IMR-90 (cell line): ENCODE measurements at regions not wholly inside any gene's neighbourhood (a gene's known extent, or its start where the extent isn't known, plus 50 kb on each side); places are given as distances from the start of the nearest gene placed in this dataset.

ENCODE experiments used
- ATAC-seq: fragments of 200-7000 bp; cut with Tn5 transposase; 2 replicates; pipeline ENCODE4 v1.9.1; 2020; ENCODE audit warnings: low read depth, mild to moderate bottlenecking, moderate library complexity
- BruUV-seq: library from RNA; stranded (reverse); fragments of 400-500 nt; replicated peaks from 2 replicates; lab custom pipeline; 2021; lab: Mats Ljungman, UMichigan
- CTCF ChIA-PET: fragments of 300-600 bp; formaldehyde crosslinking; extraction: SDS; loops from one replicate; lab custom pipeline; 2021; ENCODE audit warnings: antibody characterized with exemption; lab: Yijun Ruan, JAX
- POLR2A ChIA-PET: fragments of 300-600 bp; sonication (Branson Sonifier 250); formaldehyde crosslinking; loops from one replicate; lab custom pipeline; 2022; ENCODE audit warnings: antibody characterized with exemption; ENCODE audit not compliant: unreplicated experiment; lab: Charles Lee
- DNase-seq: peaks from one replicate; pipeline ENCODE4 v3.0.0; 2013
- H2AFZ ChIP-seq: replicated peaks from 2 replicates; pipeline ENCODE3; 2013; ENCODE audit warnings: low read length, mild to moderate bottlenecking; ENCODE audit not compliant: poor library complexity
- H2AK5ac ChIP-seq: 2 replicates; pipeline ENCODE4 v1.6.1; 2013; ENCODE audit warnings: low read depth, low read length, inconsistent platforms
- H2AK9ac ChIP-seq: replicated peaks from 2 replicates; pipeline ENCODE3; 2013; ENCODE audit warnings: mild to moderate bottlenecking, low read depth, low read length, moderate library complexity; ENCODE audit not compliant: poor library complexity
- H2BK120ac ChIP-seq: 2 replicates; pipeline ENCODE4 v1.6.1; 2013; ENCODE audit warnings: low read depth, low read length, inconsistent platforms
- H2BK15ac ChIP-seq: 3 replicates; pipeline ENCODE4 v1.6.1; 2013; ENCODE audit warnings: low read depth, low read length, inconsistent platforms
- H2BK20ac ChIP-seq: 2 replicates; pipeline ENCODE4 v1.6.1; 2013; ENCODE audit warnings: low read depth, mild to moderate bottlenecking, inconsistent platforms, low read length, moderate library complexity
- H2BK5ac ChIP-seq: 2 replicates; pipeline ENCODE4 v1.6.1; 2013; ENCODE audit warnings: mild to moderate bottlenecking, low read depth, low read length, inconsistent platforms; ENCODE audit not compliant: poor library complexity, severe bottlenecking
- H3K14ac ChIP-seq: replicated peaks from 2 replicates; pipeline ENCODE4 v1.6.1; 2013; ENCODE audit warnings: low read depth, low read length, inconsistent platforms
- H3K18ac ChIP-seq: 2 replicates; pipeline ENCODE4 v1.6.1; 2013; ENCODE audit warnings: low read depth, low read length, control low read depth
- H3K23ac ChIP-seq: 2 replicates; pipeline ENCODE4 v1.6.1; 2013; ENCODE audit warnings: low read depth, low read length, inconsistent platforms
- H3K27ac ChIP-seq: 2 replicates; pipeline ENCODE4 v1.5.1; 2013; ENCODE audit warnings: mild to moderate bottlenecking, control low read depth, low read length; ENCODE audit not compliant: insufficient read depth
- H3K27me3 ChIP-seq: 2 replicates; pipeline ENCODE4 v1.6.1; 2013; ENCODE audit warnings: low read length; ENCODE audit not compliant: control insufficient read depth, insufficient read depth
- H3K36me3 ChIP-seq: 2 replicates; pipeline ENCODE4 v1.6.1; 2013; ENCODE audit warnings: low read length, mixed read lengths; ENCODE audit not compliant: control insufficient read depth, insufficient read depth
- H3K4ac ChIP-seq: 2 replicates; pipeline ENCODE4 v1.6.1; 2013; ENCODE audit warnings: low read depth, low read length, inconsistent platforms
- H3K4me1 ChIP-seq: 2 replicates; pipeline ENCODE4 v1.6.1; 2013; ENCODE audit warnings: low read length, mixed read lengths; ENCODE audit not compliant: control insufficient read depth, insufficient read depth
- H3K4me2 ChIP-seq: 2 replicates; pipeline ENCODE4 v1.6.1; 2013; ENCODE audit warnings: low read depth, mild to moderate bottlenecking, control low read depth, low read length, moderate library complexity
- H3K4me3 ChIP-seq: 2 replicates; pipeline ENCODE4 v1.5.1; 2013; ENCODE audit warnings: low read depth, mild to moderate bottlenecking, control low read depth, low read length, moderate library complexity; ENCODE audit not compliant: insufficient read depth
- H3K56ac ChIP-seq: 2 replicates; pipeline ENCODE4 v1.6.1; 2013; ENCODE audit warnings: low read length, inconsistent platforms; ENCODE audit not compliant: insufficient read depth; ENCODE audit errors: extremely low read depth
- H3K79me1 ChIP-seq, 2 experiments: 2 replicates each; pipeline ENCODE4 v1.6.1; 2013; ENCODE audit warnings: low read length in 2 of 2, inconsistent platforms in 1 of 2, low read depth in 1 of 2
- H3K9ac ChIP-seq: 2 replicates; pipeline ENCODE4 v1.6.1; 2013; ENCODE audit warnings: low read depth, low read length, control low read depth
- H3K9me1 ChIP-seq: 2 replicates; pipeline ENCODE4 v1.6.1; 2013; ENCODE audit warnings: low read length, inconsistent platforms; ENCODE audit not compliant: insufficient read depth
- H3K9me3 ChIP-seq: 2 replicates; pipeline ENCODE4 v1.6.1; 2013; ENCODE audit warnings: low read length; ENCODE audit not compliant: control insufficient read depth, insufficient read depth
- H4K20me1 ChIP-seq: 2 replicates; pipeline ENCODE4 v1.6.1; 2013; ENCODE audit warnings: low read length, inconsistent platforms; ENCODE audit not compliant: insufficient read depth
- H4K5ac ChIP-seq: 2 replicates; pipeline ENCODE4 v1.6.1; 2013; ENCODE audit warnings: mild to moderate bottlenecking, low read depth, low read length, control low read depth
- H4K8ac ChIP-seq, 2 experiments: 2 replicates each; pipeline ENCODE4 v1.6.1; 2013; ENCODE audit warnings: low read depth in 2 of 2, low read length in 2 of 2, control low read depth in 1 of 2, inconsistent platforms in 1 of 2
- H4K91ac ChIP-seq: 2 replicates; pipeline ENCODE4 v1.6.1; 2013; ENCODE audit warnings: low read depth, low read length, inconsistent platforms; ENCODE audit not compliant: insufficient read depth
- BHLHE40 ChIP-seq: fragments of 150-350 bp; IDR thresholded peaks from 2 replicates; pipeline ENCODE4 v1.6.1; 2016; ENCODE audit warnings: mild to moderate bottlenecking, low read depth, low read length
- CEBPB ChIP-seq: IDR thresholded peaks from 2 replicates; pipeline ENCODE4 v1.6.1; 2012; ENCODE audit warnings: low read depth, low read length, improper control_type of control experiment
- CHD1 ChIP-seq: IDR thresholded peaks from 2 replicates; pipeline ENCODE4 v1.6.1; 2012; ENCODE audit warnings: low read depth, low read length, improper control_type of control experiment
- FOS ChIP-seq: fragments of 150-350 bp; IDR thresholded peaks from 2 replicates; pipeline ENCODE4 v1.6.1; 2016; ENCODE audit warnings: low read depth, low read length
- MAFK ChIP-seq: IDR thresholded peaks from 2 replicates; pipeline ENCODE4 v1.6.1; 2012; ENCODE audit warnings: low read depth, low read length, improper control_type of control experiment
- MAZ ChIP-seq: IDR thresholded peaks from 2 replicates; pipeline ENCODE4 v1.6.1; 2012; ENCODE audit warnings: low read depth, mild to moderate bottlenecking, low read length, improper control_type of control experiment, moderate library complexity, borderline replicate concordance
- MXI1 ChIP-seq: IDR thresholded peaks from 2 replicates; pipeline ENCODE4 v1.6.1; 2012; ENCODE audit warnings: low read depth, mild to moderate bottlenecking, low read length, moderate library complexity, borderline replicate concordance
- NFE2L2 ChIP-seq: fragments of 150-350 bp; IDR thresholded peaks from 2 replicates; pipeline ENCODE4 v1.6.1; 2016; ENCODE audit warnings: low read depth, mild to moderate bottlenecking, low read length
- POLR2A ChIP-seq: IDR thresholded peaks from 2 replicates; pipeline ENCODE4 v1.6.1; 2012; ENCODE audit warnings: mild to moderate bottlenecking, low read depth, low read length
- RAD21 ChIP-seq: IDR thresholded peaks from 2 replicates; pipeline ENCODE4 v1.6.1; 2012; ENCODE audit warnings: low read length, improper control_type of control experiment
- RCOR1 ChIP-seq: IDR thresholded peaks from 2 replicates; pipeline ENCODE4 v1.6.1; 2012; ENCODE audit warnings: mild to moderate bottlenecking, low read length, improper control_type of control experiment; ENCODE audit not compliant: insufficient replicate concordance
- RFX5 ChIP-seq: IDR thresholded peaks from 2 replicates; pipeline ENCODE4 v1.8.0; 2012; ENCODE audit warnings: low read depth, mild to moderate bottlenecking, low read length, moderate library complexity
- SMC3 ChIP-seq: fragments of 150-350 bp; IDR thresholded peaks from 2 replicates; pipeline ENCODE4 v1.6.1; 2016; ENCODE audit warnings: low read depth, mild to moderate bottlenecking, antibody characterized with exemption, low read length, moderate library complexity
- WGBS, 2 experiments: methylation state at CpG; one replicate each; pipeline versions ENCODE4 v1.1.5 to v1.1.7; 2013; ENCODE audit warnings: missing lambda C conversion rate in 2 of 2; ENCODE audit not compliant: insufficient read length in 1 of 2; ENCODE audit errors: extremely low coverage in 2 of 2; 5-methylcytosine and 5-hydroxymethylcytosine counted together
- dilution Hi-C: fragments of 300-500 bp; cut with HindIII; formaldehyde crosslinking; loops from one replicate; pipeline ENCODE4 v1.14.3; 2018; ENCODE audit warnings: low sequenced_read_pairs; ENCODE audit not compliant: unreplicated experiment
- in situ Hi-C: fragments of 300-500 bp; cut with MboI; formaldehyde crosslinking; loops from 3 replicates; pipeline ENCODE4 v1.14.3; 2019; ENCODE audit warnings: low sequenced_read_pairs, inconsistent platforms, mixed read lengths
- intact Hi-C: fragments of 100-400 bp; cut with micrococcal nuclease; formaldehyde crosslinking; loops from 2 replicates; pipeline ENCODE4 v1.10.0; 2022
- TF ChIP-seq, protein P1 (sequence below): conservative IDR thresholded peaks from 2 replicates; pipeline ENCODE4 v1.5.1; 2012; ENCODE audit warnings: mild to moderate bottlenecking, low read depth, low read length, improper control_type of control experiment
- TF ChIP-seq, protein P2 (sequence below): fragments of 150-350 bp; IDR thresholded peaks from 2 replicates; pipeline ENCODE4 v1.6.1; 2017; ENCODE audit warnings: mild to moderate bottlenecking, antibody characterized with exemption, low read length, low read depth
- TF ChIP-seq, protein P3 (sequence below): fragments of 150-350 bp; IDR thresholded peaks from 2 replicates; pipeline ENCODE4 v1.6.1; 2016; ENCODE audit warnings: low read depth, mild to moderate bottlenecking, low read length, moderate library complexity, borderline replicate concordance

DNA sequence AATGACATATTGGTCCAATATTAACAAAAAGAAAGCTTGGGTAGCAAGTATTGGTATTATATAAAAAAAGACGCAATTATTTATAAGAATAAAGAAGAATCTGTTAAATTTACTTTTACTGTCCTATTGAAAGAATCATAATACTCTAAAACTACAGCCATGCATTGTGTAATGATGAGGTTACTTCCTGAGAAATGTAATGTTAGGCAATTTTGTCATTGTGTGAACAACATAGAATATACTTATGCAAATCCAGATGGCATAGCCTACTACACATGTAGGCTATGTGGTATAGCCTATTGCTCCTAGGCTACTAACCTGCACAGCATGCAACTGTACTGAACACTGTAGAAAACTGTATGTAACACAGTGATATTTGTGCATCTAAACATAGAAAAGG lies 121.2 kb upstream of the PTGFR start:
- TF ChIP-seq RAD21 (no peak), MAFK (no peak), FOS (no peak), NFE2L2 (no peak), CEBPB (no peak), RCOR1 (no peak), SMC3 (no peak), CHD1 (no peak), RFX5 (no peak), MAZ (no peak), MXI1 (no peak), BHLHE40 (no peak), POLR2A (no peak)
- TF ChIP-seq, protein P1, sequence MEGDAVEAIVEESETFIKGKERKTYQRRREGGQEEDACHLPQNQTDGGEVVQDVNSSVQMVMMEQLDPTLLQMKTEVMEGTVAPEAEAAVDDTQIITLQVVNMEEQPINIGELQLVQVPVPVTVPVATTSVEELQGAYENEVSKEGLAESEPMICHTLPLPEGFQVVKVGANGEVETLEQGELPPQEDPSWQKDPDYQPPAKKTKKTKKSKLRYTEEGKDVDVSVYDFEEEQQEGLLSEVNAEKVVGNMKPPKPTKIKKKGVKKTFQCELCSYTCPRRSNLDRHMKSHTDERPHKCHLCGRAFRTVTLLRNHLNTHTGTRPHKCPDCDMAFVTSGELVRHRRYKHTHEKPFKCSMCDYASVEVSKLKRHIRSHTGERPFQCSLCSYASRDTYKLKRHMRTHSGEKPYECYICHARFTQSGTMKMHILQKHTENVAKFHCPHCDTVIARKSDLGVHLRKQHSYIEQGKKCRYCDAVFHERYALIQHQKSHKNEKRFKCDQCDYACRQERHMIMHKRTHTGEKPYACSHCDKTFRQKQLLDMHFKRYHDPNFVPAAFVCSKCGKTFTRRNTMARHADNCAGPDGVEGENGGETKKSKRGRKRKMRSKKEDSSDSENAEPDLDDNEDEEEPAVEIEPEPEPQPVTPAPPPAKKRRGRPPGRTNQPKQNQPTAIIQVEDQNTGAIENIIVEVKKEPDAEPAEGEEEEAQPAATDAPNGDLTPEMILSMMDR: no peak
- TF ChIP-seq, protein P2, sequence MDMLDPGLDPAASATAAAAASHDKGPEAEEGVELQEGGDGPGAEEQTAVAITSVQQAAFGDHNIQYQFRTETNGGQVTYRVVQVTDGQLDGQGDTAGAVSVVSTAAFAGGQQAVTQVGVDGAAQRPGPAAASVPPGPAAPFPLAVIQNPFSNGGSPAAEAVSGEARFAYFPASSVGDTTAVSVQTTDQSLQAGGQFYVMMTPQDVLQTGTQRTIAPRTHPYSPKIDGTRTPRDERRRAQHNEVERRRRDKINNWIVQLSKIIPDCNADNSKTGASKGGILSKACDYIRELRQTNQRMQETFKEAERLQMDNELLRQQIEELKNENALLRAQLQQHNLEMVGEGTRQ: no peak
- TF ChIP-seq, protein P3, sequence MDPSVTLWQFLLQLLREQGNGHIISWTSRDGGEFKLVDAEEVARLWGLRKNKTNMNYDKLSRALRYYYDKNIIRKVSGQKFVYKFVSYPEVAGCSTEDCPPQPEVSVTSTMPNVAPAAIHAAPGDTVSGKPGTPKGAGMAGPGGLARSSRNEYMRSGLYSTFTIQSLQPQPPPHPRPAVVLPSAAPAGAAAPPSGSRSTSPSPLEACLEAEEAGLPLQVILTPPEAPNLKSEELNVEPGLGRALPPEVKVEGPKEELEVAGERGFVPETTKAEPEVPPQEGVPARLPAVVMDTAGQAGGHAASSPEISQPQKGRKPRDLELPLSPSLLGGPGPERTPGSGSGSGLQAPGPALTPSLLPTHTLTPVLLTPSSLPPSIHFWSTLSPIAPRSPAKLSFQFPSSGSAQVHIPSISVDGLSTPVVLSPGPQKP: no peak
- BruUV-seq: no TSS peak
- no peak overlapping the region for H3K4me3 ChIP-seq
- H3K23ac ChIP-seq: no peak overlapping the region
- H3K79me1 ChIP-seq: no peaks in the 10 kb centered on the region
- no peak overlapping the region for H3K14ac ChIP-seq
- no peak overlapping the region for H2AK9ac ChIP-seq
- H2BK5ac ChIP-seq: no peak overlapping the region
- H2BK15ac ChIP-seq: no peak overlapping the region
- no peak overlapping the region for H3K4me2 ChIP-seq
- no peak overlapping the region for H4K91ac ChIP-seq
- DNase-seq (peak; percentile 24), ATAC-seq (no peak)
- H4K20me1 ChIP-seq: no peaks in the 10 kb centered on the region
- ChIA-PET POLR2A (no interaction called here), CTCF (interaction anchor here (0.6 kb wide), 1 partner anchor 529 kb away, joined by 3 read pairs; no protein-coding TSS in a partner anchor)
- in situ Hi-C loops: no loop called here
- intact Hi-C loops: no loop called here
- H2AFZ ChIP-seq: no peak overlapping the region
- H4K8ac ChIP-seq: no peak overlapping the region
- no peaks in the 10 kb centered on the region for H3K9me3 ChIP-seq
- H2BK120ac ChIP-seq: no peak overlapping the region
- no peak overlapping the region for H2BK20ac ChIP-seq
- no peak overlapping the region for H3K56ac ChIP-seq
- H3K9ac ChIP-seq: no peak overlapping the region
- no peaks in the 10 kb centered on the region for H3K27me3 ChIP-seq
- H3K36me3 ChIP-seq: no peaks in the 10 kb centered on the region
- H3K27ac ChIP-seq: no peak overlapping the region
- H3K9me1 ChIP-seq: no peaks in the 10 kb centered on the region; the same call in none of the 2 replicates
- H2AK5ac ChIP-seq: no peak overlapping the region
- no CpG with 5 or more reads among the region's 1 CpG for WGBS, 2 experiments
- dilution Hi-C loops: no loop called here
- no peak overlapping the region for H3K4ac ChIP-seq
- peaks cover 2% of the 10 kb centered on the region; the same call in 1 of the 2 replicates for H3K4me1 ChIP-seq
- H4K5ac ChIP-seq: no peak overlapping the region
- no peak overlapping the region for H3K18ac ChIP-seq
